HEK293T (cell line): ENCODE measurements at regions not wholly inside any gene's neighbourhood (a gene's known extent, or its start where the extent isn't known, plus 50 kb on each side); places are given as distances from the start of the nearest gene placed in this dataset.

Source experiments
- CTCF ChIA-PET: fragments of 350-600 bp; formaldehyde crosslinking; extraction: SDS; loops from one replicate; lab custom pipeline; 2021; ENCODE audit warnings: antibody characterized with exemption, inconsistent platforms; lab: Yijun Ruan, JAX
- POLR2A ChIA-PET: fragments of 350-600 bp; formaldehyde crosslinking; extraction: SDS; loops from one replicate; lab custom pipeline; 2020; ENCODE audit warnings: antibody characterized with exemption, inconsistent platforms; lab: Yijun Ruan, JAX
- DNase-seq: peaks from one replicate; pipeline ENCODE4 v3.0.0; 2012; ENCODE audit warnings: mixed read lengths; ENCODE audit errors: extremely low spot score
- ARNT ChIP-seq: fragments of 450-650 bp; IDR thresholded peaks from 2 replicates; pipeline ENCODE4 v1.6.1; 2017; ENCODE audit warnings: mild to moderate bottlenecking
- BHLHE40 ChIP-seq: fragments of 450-650 bp; IDR thresholded peaks from 2 replicates; pipeline ENCODE4 v1.6.1; 2016; ENCODE audit warnings: mild to moderate bottlenecking, moderate library complexity, borderline replicate concordance
- CTBP1 ChIP-seq: fragments of 450-650 bp; IDR thresholded peaks from 2 replicates; pipeline ENCODE4 v1.6.1; 2016; ENCODE audit warnings: borderline replicate concordance
- ELF4 ChIP-seq: fragments of 450-650 bp; IDR thresholded peaks from 2 replicates; pipeline ENCODE4 v1.6.1; 2017; ENCODE audit warnings: antibody characterized with exemption
- FOXA1 ChIP-seq: fragments of 450-650 bp; IDR thresholded peaks from 2 replicates; pipeline ENCODE4 v1.6.1; 2016; ENCODE audit warnings: mild to moderate bottlenecking
- FOXK2 ChIP-seq: fragments of 450-650 bp; IDR thresholded peaks from 2 replicates; pipeline ENCODE4 v1.6.1; 2016; ENCODE audit warnings: mild to moderate bottlenecking
- FOXM1 ChIP-seq: fragments of 450-650 bp; IDR thresholded peaks from 2 replicates; pipeline ENCODE4 v1.6.1; 2017; ENCODE audit warnings: mild to moderate bottlenecking, borderline replicate concordance
- HDGF ChIP-seq: fragments of 450-650 bp; IDR thresholded peaks from 2 replicates; pipeline ENCODE4 v1.6.1; 2017; ENCODE audit warnings: antibody characterized with exemption, borderline replicate concordance
- L3MBTL2 ChIP-seq: fragments of 450-650 bp; conservative IDR thresholded peaks from 2 replicates; pipeline ENCODE4 v1.6.1; 2016; ENCODE audit warnings: mild to moderate bottlenecking
- LEF1 ChIP-seq: fragments of 450-650 bp; IDR thresholded peaks from 2 replicates; pipeline ENCODE4 v1.6.1; 2017; ENCODE audit warnings: mild to moderate bottlenecking, borderline replicate concordance
- NFRKB ChIP-seq: fragments of 450-650 bp; IDR thresholded peaks from 2 replicates; pipeline ENCODE4 v1.6.1; 2016; ENCODE audit warnings: mild to moderate bottlenecking, moderate library complexity
- SP1 ChIP-seq: fragments of 450-650 bp; IDR thresholded peaks from 2 replicates; pipeline ENCODE4 v1.6.1; 2017
- SUZ12 ChIP-seq: fragments of 450-650 bp; IDR thresholded peaks from 2 replicates; pipeline ENCODE4 v1.6.1; 2016; ENCODE audit warnings: mild to moderate bottlenecking
- TARDBP ChIP-seq: fragments of 450-650 bp; IDR thresholded peaks from 2 replicates; pipeline ENCODE4 v1.6.1; 2016
- ZNF384 ChIP-seq: fragments of 450-650 bp; IDR thresholded peaks from 2 replicates; pipeline ENCODE4 v1.6.1; 2016
- TF ChIP-seq, protein P1 (sequence below): fragments of 450-650 bp; IDR thresholded peaks from 2 replicates; pipeline ENCODE4 v1.6.1; 2016

DNA sequence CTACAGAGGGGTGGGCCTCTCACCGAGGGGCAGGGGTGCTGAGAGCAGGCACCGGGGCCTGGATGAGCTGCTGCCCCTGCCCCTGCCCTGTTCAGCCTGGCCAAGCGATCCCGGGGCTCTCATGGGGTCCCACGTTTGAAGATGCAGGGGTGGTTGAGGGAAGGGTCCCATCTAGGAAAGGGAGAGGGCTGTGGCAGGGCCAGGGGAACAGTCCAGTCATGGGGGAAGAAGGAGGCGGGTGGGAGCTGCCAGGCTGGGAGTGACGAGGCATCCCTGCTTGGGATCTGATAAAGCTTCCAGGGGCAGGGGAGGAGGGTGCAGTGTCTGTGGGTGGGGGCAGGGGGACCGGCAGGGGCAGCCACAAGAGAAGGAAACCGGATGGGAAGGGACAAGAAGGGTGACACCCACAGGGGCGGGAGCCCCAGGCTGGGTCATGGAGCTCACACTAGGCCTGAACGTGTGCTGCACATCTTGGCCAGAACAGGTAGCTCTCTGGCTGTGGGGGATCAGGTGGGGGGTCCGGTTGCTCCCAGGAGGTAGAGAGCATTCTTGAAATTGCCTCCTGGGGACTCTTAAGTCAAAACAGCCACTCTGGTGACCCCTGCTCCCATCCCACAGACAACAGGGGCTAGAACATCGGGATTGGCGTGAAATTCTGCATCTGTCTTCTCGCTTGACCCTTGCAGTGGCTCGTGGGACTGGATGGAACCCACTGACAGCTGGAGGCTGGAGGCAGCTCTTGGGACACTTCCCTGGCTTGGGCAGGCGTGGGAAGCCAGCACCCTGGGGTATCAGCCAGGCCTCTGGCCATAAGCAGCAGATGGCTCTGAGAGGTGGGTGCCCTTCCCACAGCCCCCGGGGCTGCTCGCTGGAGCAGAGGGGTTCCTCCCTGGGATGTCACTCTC is 58.0 kb upstream of the GATA5 start:
- ChIA-PET CTCF (no interaction called here), POLR2A (no interaction called here)
- DNase-seq, result no peak
- TF ChIP-seq ZNF384 (no peak), BHLHE40 (no peak), L3MBTL2 (no peak), FOXM1 (no peak), TARDBP (no peak), FOXK2 (no peak), NFRKB (no peak), CTBP1 (no peak), LEF1 (no peak)
- TF ChIP-seq, protein P1, sequence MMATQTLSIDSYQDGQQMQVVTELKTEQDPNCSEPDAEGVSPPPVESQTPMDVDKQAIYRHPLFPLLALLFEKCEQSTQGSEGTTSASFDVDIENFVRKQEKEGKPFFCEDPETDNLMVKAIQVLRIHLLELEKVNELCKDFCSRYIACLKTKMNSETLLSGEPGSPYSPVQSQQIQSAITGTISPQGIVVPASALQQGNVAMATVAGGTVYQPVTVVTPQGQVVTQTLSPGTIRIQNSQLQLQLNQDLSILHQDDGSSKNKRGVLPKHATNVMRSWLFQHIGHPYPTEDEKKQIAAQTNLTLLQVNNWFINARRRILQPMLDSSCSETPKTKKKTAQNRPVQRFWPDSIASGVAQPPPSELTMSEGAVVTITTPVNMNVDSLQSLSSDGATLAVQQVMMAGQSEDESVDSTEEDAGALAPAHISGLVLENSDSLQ, result no peak

DNA sequence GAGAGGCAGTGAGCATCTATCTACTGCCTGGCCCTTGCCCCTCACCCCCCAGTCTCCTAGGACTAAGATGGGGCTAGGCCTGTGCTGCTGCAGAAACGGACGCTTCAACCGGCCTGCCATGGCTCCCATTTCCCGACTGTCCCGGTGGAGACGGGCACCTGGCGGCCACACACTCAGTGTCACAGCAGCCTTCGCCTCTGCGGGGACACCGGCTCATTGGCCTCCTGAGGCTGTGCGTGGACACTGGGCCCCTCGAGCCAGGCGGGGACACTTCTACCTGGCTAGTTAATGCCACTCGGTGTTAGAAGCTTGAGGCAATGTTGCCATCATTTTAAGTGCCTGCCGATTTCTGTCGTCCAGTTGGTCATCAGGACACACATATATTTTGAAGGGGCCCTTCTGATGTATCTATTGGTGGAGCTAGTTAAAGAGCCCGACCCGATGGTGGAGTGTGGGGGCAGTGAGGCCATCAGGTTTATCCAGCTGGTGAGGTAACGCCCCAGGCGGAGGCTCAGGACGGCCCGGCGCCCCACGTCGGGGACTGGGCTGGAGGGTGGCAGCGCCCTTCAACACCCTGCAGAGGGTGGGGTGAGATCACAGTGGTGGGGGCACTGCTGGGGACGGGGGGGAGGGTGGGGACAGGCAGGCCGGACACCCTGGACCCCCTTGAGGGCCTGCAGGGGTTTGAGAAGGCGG is 58.9 kb upstream of the GATA5 start:
- ChIA-PET POLR2A (no interaction called here), CTCF (no interaction called here)
- DNase-seq, result no peak
- no peak for TF ChIP-seq FOXK2
- TF ChIP-seq HDGF, result no peak
- no peak for TF ChIP-seq TARDBP
- TF ChIP-seq FOXA1, result no peak
- no peak for TF ChIP-seq FOXM1

DNA sequence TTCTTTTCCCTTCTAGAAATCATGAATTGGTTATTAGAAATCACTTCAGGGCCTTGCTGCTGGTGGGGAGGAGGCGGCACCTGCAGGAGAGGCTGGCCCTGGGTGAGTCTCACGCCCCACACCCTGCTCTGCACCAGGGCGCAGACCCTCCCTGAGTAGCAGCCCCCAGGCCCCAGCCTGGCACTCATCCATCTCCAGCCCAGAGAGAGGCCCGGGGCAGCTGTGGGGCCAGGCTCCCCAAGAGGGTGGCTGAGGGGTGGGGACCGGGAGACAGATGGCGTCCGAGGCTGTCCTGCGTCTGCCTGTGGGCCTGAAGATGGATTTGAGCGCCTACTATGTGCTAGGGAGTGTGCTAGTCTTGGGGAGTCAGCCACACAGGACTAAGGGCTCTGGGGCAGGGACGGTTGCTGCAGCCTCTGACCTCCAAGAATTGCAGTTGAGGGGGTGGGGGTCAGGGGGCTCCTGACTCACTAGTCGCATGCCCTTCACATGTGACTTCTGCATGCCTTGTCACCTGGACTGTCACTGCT is 59.6 kb upstream of the GATA5 start:
- POLR2A ChIA-PET, result no interaction called here
- DNase-seq, result no peak
- TF ChIP-seq SUZ12 (no peak), L3MBTL2 (no peak), FOXA1 (no peak), TARDBP (no peak), ARNT (no peak), NFRKB (no peak), FOXK2 (no peak), BHLHE40 (no peak), ELF4 (no peak), FOXM1 (no peak), HDGF (no peak), ZNF384 (no peak), CTBP1 (no peak), LEF1 (no peak), SP1 (no peak)
- TF ChIP-seq, protein P1, result no peak
- CTCF ChIA-PET, result no interaction called here

DNA sequence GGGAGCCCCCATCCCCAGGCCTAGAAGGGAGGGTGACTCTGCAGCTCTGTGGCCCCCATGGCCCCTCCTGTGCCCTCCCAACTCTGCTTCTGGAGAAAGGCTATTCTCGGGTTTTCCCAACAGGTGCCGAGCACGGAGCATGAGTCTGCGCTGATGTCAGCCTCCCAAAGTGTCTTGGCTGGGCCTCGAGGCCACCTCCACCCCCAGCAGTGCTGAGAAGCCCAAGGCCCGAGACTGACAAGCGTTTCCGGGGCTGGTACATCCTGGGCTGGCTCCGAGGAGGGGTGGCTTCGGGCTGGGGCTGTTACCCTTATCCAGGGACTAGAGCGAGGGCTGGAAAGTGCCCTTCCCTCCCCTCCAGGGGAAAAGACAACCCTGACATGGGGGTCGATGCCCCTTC is 60.2 kb upstream of the GATA5 start:
- CTCF ChIA-PET, result no interaction called here

DNA sequence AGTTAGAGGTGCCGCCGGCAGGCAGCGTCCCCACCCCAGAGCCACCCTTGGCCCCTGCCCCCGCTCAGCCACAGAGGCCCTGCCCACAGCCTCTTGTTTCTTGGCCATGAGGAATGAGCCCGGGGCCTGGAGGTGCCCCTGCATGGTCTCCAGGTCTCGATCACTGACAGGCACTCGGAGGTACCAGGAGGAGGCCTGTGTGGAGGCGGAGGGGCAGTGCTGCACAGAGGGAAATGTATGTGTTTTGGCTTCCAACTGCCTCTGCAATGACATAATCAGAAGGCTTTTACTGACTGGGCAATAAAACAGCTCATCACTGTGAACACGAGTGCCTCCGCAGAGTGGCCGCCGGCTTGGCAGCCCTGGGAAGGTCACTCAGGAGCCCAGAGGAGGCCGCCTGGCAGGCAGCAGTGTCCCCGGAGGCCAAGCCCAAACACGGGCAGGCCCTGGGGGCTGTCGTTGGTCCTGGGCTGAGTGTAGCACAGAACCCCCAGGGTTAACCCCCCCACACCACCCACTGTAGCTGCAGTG is 61.1 kb upstream of the GATA5 start:
- POLR2A ChIA-PET, result no interaction called here
- TF ChIP-seq TARDBP (no peak), ELF4 (no peak), ZNF384 (no peak), SUZ12 (no peak)
- TF ChIP-seq, protein P1, result no peak
- DNase-seq, result no peak
- CTCF ChIA-PET, result no interaction called here

More for the DNA sequence above, 60.2 kb upstream of the GATA5 start:
- no peak for TF ChIP-seq SUZ12
- TF ChIP-seq BHLHE40, result no peak
- TF ChIP-seq HDGF, result no peak
- TF ChIP-seq CTBP1, result no peak
- no peak for TF ChIP-seq FOXK2
- no peak for TF ChIP-seq SP1
- TF ChIP-seq, protein P1, result no peak
- no peak for TF ChIP-seq L3MBTL2
- POLR2A ChIA-PET, result no interaction called here
- no peak for DNase-seq
